ENCODE measurements at regions not wholly inside any gene's neighbourhood (a gene's known extent, or its start where the extent isn't known, plus 50 kb on each side); places are given as distances from the start of the nearest gene placed in this dataset.

GRCh38 chr1:177346790-177347359, 176.1 kb downstream of the BRINP2 start:
- TF ChIP-seq POLR2A (IDR thresholded peaks at IDR 0.05; ENCODE audit: extremely low read depth, insufficient read length) (no peak), MAX (IDR thresholded peaks at IDR 0.05; ENCODE audit: low read depth, low read length) (no peak), CTCF (IDR thresholded peaks at IDR 0.05; ENCODE audit: low read depth, low read length) (no peak), MYC (IDR thresholded peaks at IDR 0.05; ENCODE audit: low read depth, low read length) (no peak)
- H3K4me3 ChIP-seq (ENCODE audit: low read depth, low read length): no peak overlapping the region
- no peak for DNase-seq (ENCODE audit: low read depth)

DNA sequence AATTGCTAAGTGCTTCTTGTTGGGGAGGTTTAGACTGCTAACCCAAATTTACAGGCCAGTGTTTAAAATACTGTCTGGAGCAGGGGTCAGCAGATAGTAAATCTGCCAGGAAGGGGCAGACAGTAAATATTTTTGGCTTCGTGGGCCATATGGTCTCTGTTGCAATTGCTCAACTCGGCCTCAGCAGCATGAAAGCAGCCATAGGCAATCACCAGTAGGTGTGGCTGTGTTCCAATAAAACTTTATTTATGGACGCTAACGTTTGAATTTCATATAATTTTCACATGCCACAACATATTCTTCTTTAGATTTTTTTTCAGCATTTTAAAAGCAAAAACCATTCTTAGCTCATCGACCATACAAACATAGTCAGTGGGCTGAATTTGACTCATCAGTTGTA, 172.7 kb downstream of the BRINP2 start:
- no peak for DNase-seq (ENCODE audit: low read depth)
- TF ChIP-seq CTCF (IDR thresholded peaks at IDR 0.05; ENCODE audit: low read depth, low read length) (no peak), MAX (IDR thresholded peaks at IDR 0.05; ENCODE audit: low read depth, low read length) (no peak), MYC (IDR thresholded peaks at IDR 0.05; ENCODE audit: low read depth, low read length) (no peak), POLR2A (IDR thresholded peaks at IDR 0.05; ENCODE audit: extremely low read depth, insufficient read length) (no peak)
- H3K4me3 ChIP-seq (ENCODE audit: low read depth, low read length): no peak overlapping the region

DNA sequence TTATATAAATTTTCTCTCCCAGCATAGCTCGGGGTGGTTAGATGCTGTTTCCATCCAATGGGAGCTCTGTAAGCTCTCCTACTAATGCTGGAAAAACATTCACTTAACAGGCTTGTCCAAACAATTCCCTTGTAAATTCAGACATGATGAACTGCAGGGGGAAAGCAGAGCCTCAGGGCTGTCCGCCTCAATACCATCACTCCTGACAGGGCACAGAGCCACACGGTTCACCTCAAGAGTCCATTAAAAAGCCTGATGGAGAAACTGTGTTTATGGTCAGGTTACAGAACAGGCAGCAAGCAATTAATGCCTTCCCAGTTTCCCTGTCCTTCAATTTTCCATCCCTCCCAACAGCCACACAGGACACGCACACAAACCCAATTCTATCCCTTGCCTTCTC, 171.0 kb downstream of the BRINP2 start:
- TF ChIP-seq CTCF (IDR thresholded peaks at IDR 0.05; ENCODE audit: low read depth, low read length) (no peak), POLR2A (IDR thresholded peaks at IDR 0.05; ENCODE audit: extremely low read depth, insufficient read length) (no peak), MAX (IDR thresholded peaks at IDR 0.05; ENCODE audit: low read depth, low read length) (no peak), MYC (IDR thresholded peaks at IDR 0.05; ENCODE audit: low read depth, low read length) (no peak)
- H3K4me3 ChIP-seq (ENCODE audit: low read depth, low read length): no peak overlapping the region
- DNase-seq (ENCODE audit: low read depth): no peak

DNA sequence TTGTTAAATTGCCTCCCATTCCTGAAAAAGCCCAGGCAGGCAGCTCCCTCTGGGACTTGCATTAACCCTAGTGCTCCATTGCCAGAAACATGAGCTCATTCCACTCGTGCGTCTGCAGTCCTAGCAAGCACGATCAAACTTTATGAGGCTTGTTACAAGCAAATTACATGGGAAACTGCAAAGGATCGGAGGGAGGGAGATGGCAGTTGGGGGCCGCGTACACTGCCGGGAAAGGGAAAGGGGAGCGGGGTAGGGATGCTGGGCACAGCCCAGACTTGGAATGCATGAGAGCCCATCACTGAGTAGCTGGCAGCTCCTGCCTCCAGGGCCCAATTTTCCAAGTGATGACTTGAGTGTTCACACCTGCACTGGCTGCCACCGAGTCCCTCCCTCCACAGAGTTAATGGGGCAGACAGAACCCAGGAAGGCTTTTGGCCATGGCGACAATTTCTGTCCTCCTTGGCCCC, 169.9 kb downstream of the BRINP2 start:
- DNase-seq (ENCODE audit: low read depth): no peak
- TF ChIP-seq MYC (IDR thresholded peaks at IDR 0.05; ENCODE audit: low read depth, low read length) (no peak), CTCF (IDR thresholded peaks at IDR 0.05; ENCODE audit: low read depth, low read length) (no peak), MAX (IDR thresholded peaks at IDR 0.05; ENCODE audit: low read depth, low read length) (no peak), POLR2A (IDR thresholded peaks at IDR 0.05; ENCODE audit: extremely low read depth, insufficient read length) (no peak)
- H3K4me3 ChIP-seq (ENCODE audit: low read depth, low read length): no peak overlapping the region

- no peak for DNase-seq (ENCODE audit: low read depth)
- TF ChIP-seq POLR2A (IDR thresholded peaks at IDR 0.05; ENCODE audit: extremely low read depth, insufficient read length) (no peak), MAX (IDR thresholded peaks at IDR 0.05; ENCODE audit: low read depth, low read length) (no peak), MYC (IDR thresholded peaks at IDR 0.05; ENCODE audit: low read depth, low read length) (no peak), CTCF (IDR thresholded peaks at IDR 0.05; ENCODE audit: low read depth, low read length) (no peak)
These were observed 167.6 kb downstream of the BRINP2 start for GRCh38 chr1:177338376-177338775.

More at GRCh38 chr1:177338376-177338775, 167.6 kb downstream of the BRINP2 start:
- H3K4me3 ChIP-seq (ENCODE audit: low read depth, low read length): no peak overlapping the region
